GM21576 (cell line): ENCODE measurements at regions not wholly inside any gene's neighbourhood (a gene's known extent, or its start where the extent isn't known, plus 50 kb on each side); places are given as distances from the start of the nearest gene placed in this dataset.
"Not testable (repeated sequence)": the region's sequence is repeated elsewhere in the genome, so short reads cannot be mapped to it uniquely, and the experiment has no call there.

Experiments
- ATAC-seq: cut with Tn5 transposase; IDR thresholded peaks from one replicate; pipeline ENCODE4 v1.9.1; 2021; ENCODE audit warnings: mild to moderate bottlenecking, moderate library complexity; ENCODE audit not compliant: unreplicated experiment

DNA sequence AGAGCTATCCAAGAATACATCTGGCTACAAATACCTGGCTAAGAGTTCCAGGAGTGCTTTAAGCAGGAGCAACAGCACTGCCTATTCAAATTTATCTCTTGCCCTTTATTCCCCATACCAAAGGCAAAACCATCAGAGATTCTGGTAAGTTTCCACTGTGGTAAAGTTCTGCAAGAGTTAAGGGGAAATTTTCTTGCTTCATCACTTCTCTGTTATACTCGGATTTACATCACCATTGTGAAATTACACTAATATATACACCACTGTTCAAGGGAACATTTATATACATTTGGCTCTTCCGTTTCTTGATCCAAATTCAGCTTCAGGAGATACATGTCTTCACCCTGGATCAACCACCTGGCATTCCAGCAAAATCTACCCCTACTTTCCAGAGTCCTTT, 70.8 kb upstream of the PTPN13 start:
- ATAC-seq = no peak

DNA sequence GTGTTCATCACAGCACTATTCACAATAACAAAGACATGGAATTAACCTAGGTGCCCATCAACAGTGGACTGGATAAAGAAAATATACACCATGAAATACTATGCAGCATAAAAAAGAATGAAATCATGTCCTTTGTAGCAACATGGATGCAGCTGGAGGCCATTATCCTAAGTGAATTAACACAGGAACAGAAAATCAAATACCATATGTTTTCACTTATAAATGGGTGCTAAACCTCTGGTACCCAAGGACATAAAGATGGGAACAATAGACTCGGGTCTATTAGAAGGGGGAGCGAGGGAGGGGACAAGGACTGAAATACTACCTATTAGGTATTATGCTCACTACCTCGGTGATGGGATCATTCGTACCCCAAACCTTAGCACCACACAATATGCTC, 66.4 kb upstream of the PTPN13 start:
- not testable (repeated sequence) for ATAC-seq

DNA sequence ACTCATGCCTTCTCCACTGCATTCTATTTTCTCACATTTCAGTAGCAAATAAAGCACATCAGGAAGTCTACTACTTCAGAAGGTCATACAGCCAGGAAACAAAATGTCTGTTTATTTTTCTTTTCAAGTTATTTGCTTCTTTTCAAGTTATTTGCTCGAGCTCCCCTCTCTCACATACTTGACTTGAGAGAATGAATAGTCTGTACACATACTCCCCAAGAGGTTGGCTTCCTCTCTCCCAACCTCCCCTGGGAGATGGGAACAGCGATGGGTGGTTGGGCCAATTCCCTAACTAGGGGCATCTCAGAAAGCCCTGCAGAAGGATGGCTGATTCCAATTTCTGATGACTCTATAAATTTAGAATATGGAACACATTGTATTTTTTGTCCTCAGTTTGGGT, 64.7 kb upstream of the PTPN13 start:
- ATAC-seq = no peak

DNA sequence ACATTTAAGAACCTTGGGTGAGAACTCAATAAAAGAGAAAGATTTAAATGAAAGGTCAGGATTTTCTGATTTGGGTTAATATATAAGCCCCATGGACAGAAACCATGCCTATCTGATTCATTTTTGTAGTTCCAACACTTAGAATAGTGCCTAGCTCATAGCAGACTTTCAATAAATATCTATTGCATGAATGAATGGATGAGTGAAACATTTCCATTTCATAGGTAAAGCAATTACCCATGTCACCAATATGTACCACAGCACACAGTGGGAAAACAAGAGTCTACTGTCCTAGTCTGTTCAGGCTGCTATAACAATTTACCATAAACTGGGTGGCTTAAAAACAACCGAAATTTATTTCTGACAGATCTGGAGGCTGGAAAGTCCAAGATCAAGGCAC, 63.9 kb upstream of the PTPN13 start:
- no peak for ATAC-seq

DNA sequence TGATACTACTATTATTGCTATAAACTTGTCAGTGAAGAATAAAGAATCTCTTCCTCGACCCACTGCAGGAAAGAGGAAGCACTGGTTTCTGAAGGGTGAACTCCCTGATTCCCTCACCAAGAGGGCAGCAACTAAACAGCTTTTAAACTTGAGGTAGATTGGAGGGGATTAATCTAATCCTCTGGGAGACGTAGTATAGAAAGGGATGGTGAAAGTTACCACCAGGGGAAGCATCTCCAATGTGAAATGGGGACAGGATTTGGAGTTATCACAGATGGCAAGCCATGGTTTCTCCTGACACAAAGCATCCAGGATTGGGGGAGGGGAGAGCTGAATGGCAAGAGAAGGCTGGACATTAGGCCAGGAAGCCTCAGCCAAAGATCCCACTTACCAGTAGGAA, 62.7 kb upstream of the PTPN13 start:
- ATAC-seq = no peak

DNA sequence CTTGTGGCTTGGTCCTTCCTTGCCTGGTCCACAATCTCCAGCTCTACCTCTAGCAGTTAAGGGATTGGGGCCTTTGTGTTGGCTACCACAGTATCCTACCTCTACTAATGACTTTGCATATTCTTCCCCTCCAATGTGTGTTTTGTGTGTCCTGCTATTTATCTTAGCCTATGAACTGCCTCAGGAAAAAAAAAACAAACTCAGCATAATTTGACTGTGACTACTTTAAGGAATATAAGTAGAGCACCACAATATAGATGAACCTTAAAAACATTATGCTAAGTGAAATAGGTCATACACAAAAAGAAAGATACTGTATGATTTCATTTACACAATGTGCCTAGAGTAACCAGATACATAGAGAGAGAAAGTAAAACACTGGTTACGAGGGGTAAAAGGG, 61.3 kb upstream of the PTPN13 start:
- ATAC-seq = no peak

DNA sequence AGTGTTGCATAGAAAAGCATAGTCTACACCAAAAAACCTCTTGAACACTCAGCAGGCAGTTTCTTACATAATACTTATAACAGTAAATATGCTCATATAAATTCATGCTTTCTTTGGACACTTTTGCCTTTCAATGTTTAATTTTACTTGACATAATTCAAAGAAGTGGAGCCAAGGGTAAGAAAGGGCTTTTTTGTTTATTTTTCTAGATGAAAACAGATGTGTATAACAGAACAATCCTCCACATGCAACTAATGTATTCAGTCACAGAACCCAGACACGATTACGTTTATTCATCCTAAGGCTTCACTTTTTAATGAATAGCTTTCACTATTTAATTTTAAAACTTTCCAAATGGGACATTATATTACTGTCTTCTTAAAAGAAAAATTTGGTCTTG, 58.0 kb upstream of the PTPN13 start:
- ATAC-seq = no peak

DNA sequence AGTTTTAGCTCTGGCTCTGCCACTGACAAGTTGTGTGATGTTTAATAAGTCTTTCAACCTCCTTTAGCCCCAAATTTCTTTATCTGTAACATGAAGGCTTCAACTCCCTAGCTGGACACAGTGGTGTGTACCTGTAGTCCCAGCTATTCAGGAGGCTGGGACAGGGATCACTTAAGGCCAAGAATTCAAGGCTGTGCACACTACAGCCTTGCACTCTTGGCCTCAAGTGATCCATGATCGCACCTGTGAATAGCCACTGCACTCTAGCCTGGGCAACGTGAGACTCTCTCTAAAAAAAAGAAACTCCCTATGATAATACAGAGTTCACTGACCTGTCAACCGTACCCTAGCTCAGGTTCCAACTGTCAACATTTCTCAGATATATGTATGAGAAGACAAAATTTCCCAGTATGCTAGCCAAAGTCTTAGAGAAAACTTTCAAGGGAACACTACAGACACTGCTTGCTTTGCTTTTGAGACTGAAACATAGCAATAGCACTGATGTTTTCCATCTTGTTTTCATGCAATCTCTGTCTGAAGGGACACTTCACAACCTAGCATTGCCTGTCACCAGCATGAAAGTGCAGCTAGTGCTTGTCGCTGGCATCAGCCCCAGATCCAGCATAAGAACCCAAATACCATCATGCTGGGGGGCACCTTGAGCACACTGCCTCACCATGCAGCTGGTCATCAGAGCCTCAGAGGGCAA, 51.6 kb upstream of the PTPN13 start:
- ATAC-seq = no peak

DNA sequence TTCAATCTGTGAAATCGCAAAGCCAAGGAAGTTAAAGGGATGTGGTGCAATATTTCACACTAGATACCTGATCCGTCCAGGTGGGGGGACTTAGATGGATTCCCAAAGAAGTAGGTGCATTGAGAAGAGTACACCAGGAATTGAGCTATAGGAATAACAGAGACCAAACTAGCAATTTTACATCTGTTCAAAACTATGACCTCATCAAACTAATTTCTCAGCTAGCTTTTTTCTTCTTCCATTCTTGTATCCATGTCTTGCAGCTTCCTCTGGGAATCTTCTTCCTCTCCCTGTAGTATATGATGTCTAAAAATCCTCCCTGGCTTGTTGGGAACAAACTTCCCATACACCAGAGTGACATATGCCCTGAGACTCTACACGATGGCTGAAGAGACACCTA, 51.0 kb upstream of the PTPN13 start:
- no peak for ATAC-seq

DNA sequence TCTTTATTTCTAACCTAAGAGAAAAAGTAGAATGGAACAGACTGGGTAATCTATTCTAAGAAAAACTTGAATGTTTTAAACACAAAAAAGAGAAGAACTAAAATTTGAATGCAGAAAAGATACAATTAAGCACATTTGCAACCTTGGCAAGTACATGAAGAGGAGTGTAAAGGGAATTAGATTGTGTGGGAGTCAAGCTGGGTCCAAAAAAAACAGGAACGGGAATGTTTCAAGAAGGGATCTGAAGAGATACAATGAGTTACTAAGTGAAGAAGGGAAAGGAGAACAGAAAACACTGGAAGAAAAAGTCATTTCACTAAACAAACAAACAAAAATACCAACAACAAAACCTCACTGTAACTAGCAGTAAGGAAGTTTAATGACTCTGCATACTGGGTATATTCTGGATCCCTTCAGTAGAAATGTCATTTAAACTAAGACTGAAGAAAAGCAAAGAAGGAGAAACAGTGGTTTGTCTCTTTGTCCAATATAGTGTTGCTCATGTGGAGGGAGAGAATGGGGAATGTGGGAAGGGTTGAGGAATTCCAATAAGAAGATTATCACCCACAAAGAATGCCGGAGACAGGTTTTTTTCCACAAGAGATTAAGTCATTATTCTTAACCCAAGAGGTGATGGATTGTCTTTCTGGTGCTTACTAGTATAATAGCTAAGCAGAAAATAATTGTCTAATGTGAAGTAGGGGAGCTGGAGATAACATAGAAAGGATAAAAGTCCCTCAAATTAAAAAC, 50.4 kb upstream of the PTPN13 start:
- no peak for ATAC-seq

DNA sequence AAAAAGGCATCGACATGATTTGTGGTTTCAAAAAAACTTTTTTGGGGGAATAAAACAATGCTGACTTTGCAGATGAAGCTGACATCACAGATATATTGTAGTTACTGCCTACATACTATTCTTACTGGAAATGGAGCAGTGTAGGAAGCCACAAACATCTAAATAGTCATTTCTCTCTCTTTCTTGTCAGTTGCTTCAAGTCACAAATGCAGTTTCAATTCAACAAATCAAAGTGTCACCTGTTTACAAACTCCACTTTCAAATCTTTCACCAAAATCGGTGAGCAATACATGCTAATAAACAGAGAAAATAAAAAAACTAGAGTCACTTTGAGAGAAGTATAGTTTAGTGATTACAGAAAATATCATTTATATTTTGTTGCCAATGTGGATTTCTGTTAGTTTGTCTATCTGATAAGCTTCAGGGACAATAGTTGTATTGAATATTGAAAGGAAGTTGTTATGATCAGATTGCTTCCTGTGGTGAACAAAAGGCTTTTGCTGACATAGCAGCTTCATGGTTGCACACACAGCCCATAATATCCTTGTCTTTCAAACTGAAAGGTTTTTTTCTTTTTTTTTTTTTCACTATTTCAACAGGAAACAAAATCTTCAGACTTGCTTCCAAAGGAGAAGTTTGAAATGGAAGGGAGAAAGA, 49.7 kb upstream of the PTPN13 start:
- peak; percentile 92 for ATAC-seq
